ENCODE measurements at regions not wholly inside any gene's neighbourhood (a gene's known extent, or its start where the extent isn't known, plus 50 kb on each side); places are given as distances from the start of the nearest gene placed in this dataset.
"Not testable (repeated sequence)": the region's sequence is repeated elsewhere in the genome, so short reads cannot be mapped to it uniquely, and the experiment has no call there.

DNA sequence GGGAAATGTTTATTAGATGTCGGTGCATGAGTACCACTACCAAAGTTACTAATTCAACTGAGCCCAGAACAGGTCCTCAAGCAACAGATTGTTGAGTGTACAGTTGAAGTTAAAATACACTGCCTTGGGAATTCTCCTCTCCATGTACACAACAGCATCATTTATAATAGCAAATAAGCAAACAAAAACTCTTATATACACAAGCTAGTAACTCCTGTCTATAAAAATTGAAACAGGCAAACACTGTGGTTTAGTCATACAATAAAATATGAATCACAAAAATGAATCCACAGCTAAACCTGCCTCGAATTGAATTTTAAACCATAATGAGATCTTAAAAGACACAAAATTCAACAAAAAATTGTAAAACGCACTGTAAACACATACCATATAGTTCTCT, 681.1 kb downstream of the C12orf50 start:
- DNase-seq (ENCODE audit: low read depth), result no peak
- no peak overlapping the region for H3K4me3 ChIP-seq (ENCODE audit: low read length)
- no peak for TF ChIP-seq CTCF (IDR thresholded peaks at IDR 0.05; ENCODE audit: insufficient read depth, low read depth, low read length, missing control alignments)

- DNase-seq (ENCODE audit: low read depth), result peak; percentile 11
- peak; percentile 41 for TF ChIP-seq CTCF (IDR thresholded peaks at IDR 0.05; ENCODE audit: insufficient read depth, low read depth, low read length, missing control alignments)
- no peak overlapping the region for H3K4me3 ChIP-seq (ENCODE audit: low read length)
Measured at GRCh38 chr12:87344699-87345098, 684.5 kb downstream of the C12orf50 start.

DNA sequence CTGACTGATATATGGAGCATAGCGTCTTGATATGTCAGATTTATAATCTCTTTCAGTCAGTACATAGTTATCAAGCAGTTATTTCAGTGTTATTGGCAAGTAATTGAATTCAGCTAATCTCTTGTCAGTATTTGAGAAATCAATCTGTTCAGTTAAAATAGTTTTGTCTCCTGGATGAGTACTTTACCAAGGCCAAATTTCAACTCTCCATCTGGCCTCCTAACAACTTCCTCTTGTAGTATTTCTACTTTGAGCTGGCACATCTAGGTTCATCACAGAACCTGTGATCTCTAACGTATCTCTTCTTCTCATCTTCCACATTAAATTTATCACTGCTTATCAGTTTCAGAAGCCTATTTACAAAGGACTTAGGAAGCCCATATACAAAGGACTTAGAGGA, 690.5 kb downstream of the C12orf50 start:
- TF ChIP-seq CTCF (IDR thresholded peaks at IDR 0.05; ENCODE audit: insufficient read depth, low read depth, low read length, missing control alignments), result no peak
- H3K4me3 ChIP-seq (ENCODE audit: low read length), result no peak overlapping the region
- no peak for DNase-seq (ENCODE audit: low read depth)

DNA sequence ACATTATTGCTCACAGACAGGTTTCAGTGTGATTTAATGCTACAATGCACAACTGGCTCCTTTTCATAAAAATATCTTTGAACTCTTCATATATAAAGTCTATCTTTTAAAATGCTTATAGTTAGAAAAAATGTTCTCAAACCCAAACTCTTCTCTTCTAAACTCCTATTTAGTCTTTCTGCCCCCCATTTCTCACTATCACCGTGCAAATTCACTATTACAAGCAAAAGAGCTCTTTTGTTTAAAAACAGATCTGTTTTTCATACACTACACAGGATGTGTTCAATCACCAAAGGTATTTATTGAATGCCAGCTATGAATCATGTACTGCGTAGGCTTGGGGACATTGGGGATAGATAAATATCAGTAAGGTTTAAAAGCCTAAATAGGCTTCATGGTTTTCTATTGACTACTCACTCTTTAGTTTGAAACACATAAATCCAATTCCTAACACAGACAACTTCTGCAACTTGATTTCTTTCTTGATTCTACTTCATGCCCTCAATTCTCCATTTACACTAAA, 692.3 kb downstream of the C12orf50 start:
- no peak overlapping the region for H3K4me3 ChIP-seq (ENCODE audit: low read length)
- TF ChIP-seq CTCF (IDR thresholded peaks at IDR 0.05; ENCODE audit: insufficient read depth, low read depth, low read length, missing control alignments), result no peak
- DNase-seq (ENCODE audit: low read depth), result no peak

GRCh38 chr12:87332987-87333726, 696.0 kb downstream of the C12orf50 start:
- H3K4me3 ChIP-seq (ENCODE audit: low read length), result no peak overlapping the region
- no peak for DNase-seq (ENCODE audit: low read depth)
- no peak for TF ChIP-seq CTCF (IDR thresholded peaks at IDR 0.05; ENCODE audit: insufficient read depth, low read depth, low read length, missing control alignments)

- not testable (repeated sequence) for DNase-seq (ENCODE audit: low read depth); H3K4me3 ChIP-seq (ENCODE audit: low read length)
Measured at GRCh38 chr12:87330071-87330555, 699.1 kb downstream of the C12orf50 start.

DNA sequence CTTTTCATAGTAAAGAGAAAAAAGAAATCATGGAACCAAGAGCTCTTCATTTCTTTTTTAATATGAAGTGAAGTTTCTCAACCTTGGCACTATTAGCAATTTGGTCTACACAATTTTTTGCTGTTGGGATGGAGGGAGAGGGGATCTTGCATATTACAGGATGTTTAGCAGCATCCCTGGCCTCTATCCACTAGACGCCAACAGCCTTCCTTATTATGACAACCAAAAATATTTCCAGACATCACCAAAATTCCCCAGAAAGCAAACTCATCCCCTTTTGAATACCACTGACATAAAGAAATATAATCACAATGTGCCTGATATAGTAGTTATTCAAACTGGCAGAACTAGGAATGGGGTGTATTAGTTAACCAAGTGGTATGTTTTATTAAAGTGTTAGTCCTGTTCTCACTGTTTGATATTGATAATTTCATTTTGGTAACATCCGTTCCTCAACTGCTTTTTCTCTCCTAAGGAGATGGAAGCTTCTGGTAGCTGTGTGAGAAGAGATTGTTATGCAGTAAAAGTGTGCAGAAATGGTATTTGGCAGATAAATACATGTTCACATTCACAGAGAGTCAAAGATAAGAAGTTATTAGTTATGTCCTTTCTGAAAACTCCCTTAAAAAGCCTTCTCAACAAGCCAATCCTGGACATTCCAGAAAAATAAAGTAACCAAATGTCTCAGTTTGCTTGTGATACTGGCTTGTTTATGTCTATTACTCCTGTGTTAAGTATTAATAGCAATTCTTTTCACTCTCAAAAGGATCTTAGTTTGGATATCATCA, 699.9 kb downstream of the C12orf50 start:
- no peak overlapping the region for H3K4me3 ChIP-seq (ENCODE audit: low read length)
- TF ChIP-seq CTCF (IDR thresholded peaks at IDR 0.05; ENCODE audit: insufficient read depth, low read depth, low read length, missing control alignments), result no peak
- DNase-seq (ENCODE audit: low read depth), result no peak
